ENCODE measurements at regions not wholly inside any gene's neighbourhood (a gene's known extent, or its start where the extent isn't known, plus 50 kb on each side); places are given as distances from the start of the nearest gene placed in this dataset.

DNA sequence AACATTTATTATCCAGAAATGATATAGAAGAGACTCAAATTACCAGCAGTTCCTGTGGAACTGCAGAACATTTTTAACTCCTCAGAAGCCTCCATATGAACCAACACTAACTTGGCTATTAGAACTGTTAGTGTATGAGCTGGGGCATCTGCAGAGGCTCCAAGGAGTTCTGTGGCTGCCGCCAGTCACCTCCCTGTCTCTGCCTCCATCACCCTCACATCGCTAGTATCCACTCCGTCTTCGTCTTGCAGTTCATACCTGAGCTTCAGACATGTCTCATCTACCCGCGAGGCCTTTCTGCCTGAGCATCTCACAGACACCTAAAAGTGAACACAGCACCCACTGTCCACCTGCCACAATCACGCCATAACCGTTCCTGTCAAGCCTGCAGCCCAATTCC, 89.5 kb upstream of the CST7 start:
- DNase-seq (ENCODE audit: low read depth in 1 of 2, low spot score in 1 of 2) (no peak), FAIRE-seq (no peak), ATAC-seq (no peak)
- Histone ChIP-seq H3K4me1 (no peaks in the 10 kb centered on the region), H3K9me3 (peaks cover 29% of the 10 kb centered on the region), H3K4me2 (no peak overlapping the region), H3K4me3 (no peak overlapping the region), H3K27ac (no peak overlapping the region)
- WGBS (ENCODE audit: missing lambda C conversion rate): 24% methylated on average over 8 of the region's 8 CpGs
- no peak for TF ChIP-seq RAD21 (conservative IDR thresholded peaks at IDR 0.05 in 1 of 2, IDR thresholded peaks at IDR 0.05 in 1 of 2)
- no peak for TF ChIP-seq TP53 (CRISPR knock-in tag; IDR thresholded peaks at IDR 0.05)
- TF ChIP-seq HOXB13 (CRISPR knock-in tag; IDR thresholded peaks at IDR 0.05; ENCODE audit: low read depth): no peak
- TF ChIP-seq HOXA7 (CRISPR knock-in tag; IDR thresholded peaks at IDR 0.05): no peak
- no peak for TF ChIP-seq BHLHE40 (IDR thresholded peaks at IDR 0.05; ENCODE audit: low read depth, low read length)
- TF ChIP-seq POLR2A (IDR thresholded peaks at IDR 0.05; ENCODE audit: low read length): no peak
- no peak for TF ChIP-seq RARB (CRISPR knock-in tag; IDR thresholded peaks at IDR 0.05)
- TF ChIP-seq, protein P1, sequence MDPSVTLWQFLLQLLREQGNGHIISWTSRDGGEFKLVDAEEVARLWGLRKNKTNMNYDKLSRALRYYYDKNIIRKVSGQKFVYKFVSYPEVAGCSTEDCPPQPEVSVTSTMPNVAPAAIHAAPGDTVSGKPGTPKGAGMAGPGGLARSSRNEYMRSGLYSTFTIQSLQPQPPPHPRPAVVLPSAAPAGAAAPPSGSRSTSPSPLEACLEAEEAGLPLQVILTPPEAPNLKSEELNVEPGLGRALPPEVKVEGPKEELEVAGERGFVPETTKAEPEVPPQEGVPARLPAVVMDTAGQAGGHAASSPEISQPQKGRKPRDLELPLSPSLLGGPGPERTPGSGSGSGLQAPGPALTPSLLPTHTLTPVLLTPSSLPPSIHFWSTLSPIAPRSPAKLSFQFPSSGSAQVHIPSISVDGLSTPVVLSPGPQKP (IDR thresholded peaks at IDR 0.05; ENCODE audit: low read depth, low read length): no peak
- TF ChIP-seq CBX2 (IDR thresholded peaks at IDR 0.05; ENCODE audit: borderline replicate concordance, low read depth): no peak
- TF ChIP-seq RNF2 (IDR thresholded peaks at IDR 0.05; ENCODE audit: borderline replicate concordance, low read depth): no peak
- ChIA-PET CTCF (interaction anchor here (1.0 kb wide), 1 partner anchor 17 kb away, joined by 3 read pairs; no protein-coding TSS in a partner anchor), POLR2A (no interaction called here)

DNA sequence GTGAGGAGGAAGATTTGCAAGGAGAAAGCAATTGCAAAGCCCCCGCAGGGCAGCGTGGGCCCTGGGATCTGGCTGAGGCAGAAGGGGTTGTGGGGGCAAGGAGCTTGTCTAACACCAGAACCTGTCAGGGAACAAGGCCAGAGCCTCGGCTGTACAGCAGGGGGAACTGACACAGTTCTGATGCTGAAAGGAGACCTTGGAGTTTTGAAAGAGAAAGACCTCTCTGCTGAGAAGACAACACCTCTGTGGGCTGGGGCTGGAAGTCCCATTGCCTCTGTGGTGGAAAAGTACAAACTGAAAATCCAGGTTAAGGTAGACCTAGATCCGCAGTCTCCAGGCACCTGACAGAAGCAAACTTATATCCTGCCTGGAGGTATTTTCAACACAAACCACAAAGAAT, 86.9 kb upstream of the CST7 start:
- POLR2A ChIA-PET: no interaction called here
- no peak overlapping the region for H3K27ac ChIP-seq
- DNase-seq (ENCODE audit: low read depth in 1 of 2, low spot score in 1 of 2) (no peak), FAIRE-seq (no peak), ATAC-seq (no peak)
- H3K4me1 ChIP-seq: no peaks in the 10 kb centered on the region
- peaks cover 26% of the 10 kb centered on the region for H3K9me3 ChIP-seq
- TF ChIP-seq, protein P2, sequence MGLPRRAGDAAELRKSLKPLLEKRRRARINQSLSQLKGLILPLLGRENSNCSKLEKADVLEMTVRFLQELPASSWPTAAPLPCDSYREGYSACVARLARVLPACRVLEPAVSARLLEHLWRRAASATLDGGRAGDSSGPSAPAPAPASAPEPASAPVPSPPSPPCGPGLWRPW (IDR thresholded peaks at IDR 0.05): no peak
- TF ChIP-seq ESRRA (IDR thresholded peaks at IDR 0.05; ENCODE audit: borderline replicate concordance, low read length) (no peak), CBX8 (IDR thresholded peaks at IDR 0.05) (no peak), TP53 (CRISPR knock-in tag; IDR thresholded peaks at IDR 0.05) (no peak), BHLHE40 (IDR thresholded peaks at IDR 0.05; ENCODE audit: low read depth, low read length) (no peak), EHMT2 (IDR thresholded peaks at IDR 0.05; ENCODE audit: low read depth) (no peak), GATA3 (IDR thresholded peaks at IDR 0.05; ENCODE audit: borderline replicate concordance) (no peak), EP300 (IDR thresholded peaks at IDR 0.05) (no peak), SMC3 (IDR thresholded peaks at IDR 0.05) (no peak), JUNB (IDR thresholded peaks at IDR 0.05) (no peak), HOXA7 (CRISPR knock-in tag; IDR thresholded peaks at IDR 0.05) (no peak), MYC (IDR thresholded peaks at IDR 0.05; ENCODE audit: borderline replicate concordance, low read length) (no peak), CEBPB (IDR thresholded peaks at IDR 0.05) (no peak)
- TF ChIP-seq, protein P1 (IDR thresholded peaks at IDR 0.05; ENCODE audit: low read depth, low read length): no peak
- TF ChIP-seq, protein P3, sequence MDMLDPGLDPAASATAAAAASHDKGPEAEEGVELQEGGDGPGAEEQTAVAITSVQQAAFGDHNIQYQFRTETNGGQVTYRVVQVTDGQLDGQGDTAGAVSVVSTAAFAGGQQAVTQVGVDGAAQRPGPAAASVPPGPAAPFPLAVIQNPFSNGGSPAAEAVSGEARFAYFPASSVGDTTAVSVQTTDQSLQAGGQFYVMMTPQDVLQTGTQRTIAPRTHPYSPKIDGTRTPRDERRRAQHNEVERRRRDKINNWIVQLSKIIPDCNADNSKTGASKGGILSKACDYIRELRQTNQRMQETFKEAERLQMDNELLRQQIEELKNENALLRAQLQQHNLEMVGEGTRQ (IDR thresholded peaks at IDR 0.05): no peak
- TF ChIP-seq, protein P4, sequence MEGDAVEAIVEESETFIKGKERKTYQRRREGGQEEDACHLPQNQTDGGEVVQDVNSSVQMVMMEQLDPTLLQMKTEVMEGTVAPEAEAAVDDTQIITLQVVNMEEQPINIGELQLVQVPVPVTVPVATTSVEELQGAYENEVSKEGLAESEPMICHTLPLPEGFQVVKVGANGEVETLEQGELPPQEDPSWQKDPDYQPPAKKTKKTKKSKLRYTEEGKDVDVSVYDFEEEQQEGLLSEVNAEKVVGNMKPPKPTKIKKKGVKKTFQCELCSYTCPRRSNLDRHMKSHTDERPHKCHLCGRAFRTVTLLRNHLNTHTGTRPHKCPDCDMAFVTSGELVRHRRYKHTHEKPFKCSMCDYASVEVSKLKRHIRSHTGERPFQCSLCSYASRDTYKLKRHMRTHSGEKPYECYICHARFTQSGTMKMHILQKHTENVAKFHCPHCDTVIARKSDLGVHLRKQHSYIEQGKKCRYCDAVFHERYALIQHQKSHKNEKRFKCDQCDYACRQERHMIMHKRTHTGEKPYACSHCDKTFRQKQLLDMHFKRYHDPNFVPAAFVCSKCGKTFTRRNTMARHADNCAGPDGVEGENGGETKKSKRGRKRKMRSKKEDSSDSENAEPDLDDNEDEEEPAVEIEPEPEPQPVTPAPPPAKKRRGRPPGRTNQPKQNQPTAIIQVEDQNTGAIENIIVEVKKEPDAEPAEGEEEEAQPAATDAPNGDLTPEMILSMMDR (IDR thresholded peaks at IDR 0.05): no peak
- WGBS (ENCODE audit: missing lambda C conversion rate): 14% methylated on average over 4 of the region's 4 CpGs
- H3K4me2 ChIP-seq: no peak overlapping the region
- no peak overlapping the region for H3K4me3 ChIP-seq
- CTCF ChIA-PET: interaction anchor here (1.0 kb wide), 1 partner anchor 12 kb away, joined by 3 read pairs; no protein-coding TSS in a partner anchor

Measured in A549 (cell line).